ENCODE measurements at regions not wholly inside any gene's neighbourhood (a gene's known extent, or its start where the extent isn't known, plus 50 kb on each side); places are given as distances from the start of the nearest gene placed in this dataset.

- H3K27ac Mint-ChIP-seq, result no peak overlapping the region
- DNase-seq, result no peak
- no peak overlapping the region for H3K4me3 Mint-ChIP-seq
- no peaks in the 10 kb centered on the region for H3K36me3 Mint-ChIP-seq
- no peaks in the 10 kb centered on the region for H3K4me1 Mint-ChIP-seq
- no peak for ATAC-seq (ENCODE audit: low read depth in 2 of 2)
- no peaks in the 10 kb centered on the region for H3K27me3 Mint-ChIP-seq
- H3K9me3 Mint-ChIP-seq, result peaks cover 0 to 8% (median 0%) of the 10 kb centered on the region in 7 donors
Observed at GRCh38 chr13:104376588-104376987, 1310.4 kb upstream of the SLC10A2 start.

- Mint-ChIP-seq H3K4me3 (no peak overlapping the region), H3K4me1 (no peaks in the 10 kb centered on the region), H3K27ac (no peak overlapping the region), H3K27me3 (no peaks in the 10 kb centered on the region), H3K9me3 (peaks cover 0 to 8% (median 0%) of the 10 kb centered on the region in 7 donors), H3K36me3 (no peaks in the 10 kb centered on the region)
- DNase-seq (no peak), ATAC-seq (ENCODE audit: low read depth in 2 of 2) (no peak)
Observed at GRCh38 chr13:104375614-104376013, 1309.4 kb upstream of the SLC10A2 start.

GRCh38 chr13:104372095-104372655, 1306.0 kb upstream of the SLC10A2 start:
- Mint-ChIP-seq H3K9me3 (peaks cover 0 to 5% (median 0%) of the 10 kb centered on the region in 7 donors), H3K27ac (no peak overlapping the region), H3K4me3 (no peak overlapping the region), H3K4me1 (no peaks in the 10 kb centered on the region), H3K27me3 (no peaks in the 10 kb centered on the region), H3K36me3 (no peaks in the 10 kb centered on the region)
- no peak for DNase-seq
- ATAC-seq (ENCODE audit: low read depth in 2 of 2), result no peak

GRCh38 chr13:104365430-104365829, 1299.2 kb upstream of the SLC10A2 start:
- ATAC-seq (ENCODE audit: low read depth in 2 of 2), result no peak
- no peaks in the 10 kb centered on the region for H3K4me1 Mint-ChIP-seq
- no peaks in the 10 kb centered on the region for H3K36me3 Mint-ChIP-seq
- DNase-seq, result no peak
- no peaks in the 10 kb centered on the region for H3K27me3 Mint-ChIP-seq
- peaks cover 0 to 6% (median 0%) of the 10 kb centered on the region in 7 donors for H3K9me3 Mint-ChIP-seq
- H3K4me3 Mint-ChIP-seq, result no peak overlapping the region
- H3K27ac Mint-ChIP-seq, result no peak overlapping the region

- ATAC-seq (ENCODE audit: low read depth in 2 of 2), result no peak
- Mint-ChIP-seq H3K4me1 (no peaks in the 10 kb centered on the region), H3K27me3 (no peaks in the 10 kb centered on the region), H3K4me3 (no peak overlapping the region), H3K9me3 (peaks cover 0 to 5% (median 0%) of the 10 kb centered on the region in 7 donors), H3K27ac (no peak overlapping the region), H3K36me3 (no peaks in the 10 kb centered on the region)
- no peak for DNase-seq
Observed at GRCh38 chr13:104357672-104358354, 1291.6 kb upstream of the SLC10A2 start.

GRCh38 chr13:104357174-104357573, 1291.0 kb upstream of the SLC10A2 start:
- H3K4me1 Mint-ChIP-seq, result no peaks in the 10 kb centered on the region
- DNase-seq (no peak), ATAC-seq (ENCODE audit: low read depth in 2 of 2) (no peak)
- no peaks in the 10 kb centered on the region for H3K36me3 Mint-ChIP-seq
- H3K4me3 Mint-ChIP-seq, result no peak overlapping the region
- H3K9me3 Mint-ChIP-seq, result peaks cover 0 to 11% (median 1%) of the 10 kb centered on the region in 7 donors
- no peak overlapping the region for H3K27ac Mint-ChIP-seq
- H3K27me3 Mint-ChIP-seq, result no peaks in the 10 kb centered on the region

GRCh38 chr13:104355041-104355670, 1288.9 kb upstream of the SLC10A2 start:
- Mint-ChIP-seq H3K4me3 (no peak overlapping the region), H3K27me3 (no peaks in the 10 kb centered on the region), H3K4me1 (no peaks in the 10 kb centered on the region), H3K36me3 (no peaks in the 10 kb centered on the region), H3K9me3 (peaks cover 0 to 15% (median 3%) of the 10 kb centered on the region in 7 donors), H3K27ac (no peak overlapping the region)
- DNase-seq, result no peak
- no peak for ATAC-seq (ENCODE audit: low read depth in 2 of 2)

- H3K9me3 Mint-ChIP-seq, result peaks cover 3 to 19% (median 6%) of the 10 kb centered on the region in 7 donors
- H3K4me3 Mint-ChIP-seq, result no peak overlapping the region
- no peaks in the 10 kb centered on the region for H3K36me3 Mint-ChIP-seq
- DNase-seq (no peak), ATAC-seq (ENCODE audit: low read depth in 2 of 2) (no peak)
- no peak overlapping the region for H3K27ac Mint-ChIP-seq
- H3K4me1 Mint-ChIP-seq, result no peaks in the 10 kb centered on the region
- no peaks in the 10 kb centered on the region for H3K27me3 Mint-ChIP-seq
Observed at GRCh38 chr13:104327211-104327610, 1261.0 kb upstream of the SLC10A2 start.

GRCh38 chr13:104326523-104326922, 1260.3 kb upstream of the SLC10A2 start:
- ATAC-seq (ENCODE audit: low read depth in 2 of 2) (no peak), DNase-seq (no peak)
- Mint-ChIP-seq H3K4me3 (peak overlapping the region in 1 of 8 donors; percentile 56), H3K27ac (no peak overlapping the region), H3K4me1 (no peaks in the 10 kb centered on the region), H3K36me3 (no peaks in the 10 kb centered on the region), H3K27me3 (no peaks in the 10 kb centered on the region), H3K9me3 (peaks cover 2 to 13% (median 6%) of the 10 kb centered on the region in 7 donors)

GRCh38 chr13:104321756-104322155, 1255.5 kb upstream of the SLC10A2 start:
- Mint-ChIP-seq H3K4me1 (no peaks in the 10 kb centered on the region), H3K36me3 (no peaks in the 10 kb centered on the region), H3K27me3 (no peaks in the 10 kb centered on the region), H3K27ac (no peak overlapping the region), H3K4me3 (no peak overlapping the region), H3K9me3 (peaks cover 0 to 4% (median 0%) of the 10 kb centered on the region in 7 donors)
- ATAC-seq (ENCODE audit: low read depth in 2 of 2) (no peak), DNase-seq (no peak)

- Mint-ChIP-seq H3K9me3 (peaks cover 0 to 4% (median 0%) of the 10 kb centered on the region in 7 donors), H3K36me3 (no peaks in the 10 kb centered on the region), H3K27ac (no peak overlapping the region), H3K4me1 (no peaks in the 10 kb centered on the region), H3K4me3 (no peak overlapping the region), H3K27me3 (no peaks in the 10 kb centered on the region)
- no peak for ATAC-seq (ENCODE audit: low read depth in 2 of 2)
- no peak for DNase-seq
Observed at GRCh38 chr13:104320446-104320845, 1254.2 kb upstream of the SLC10A2 start.

- Mint-ChIP-seq H3K9me3 (peaks cover 0 to 4% (median 2%) of the 10 kb centered on the region in 7 donors), H3K27me3 (no peaks in the 10 kb centered on the region), H3K36me3 (no peaks in the 10 kb centered on the region), H3K4me3 (no peak overlapping the region), H3K27ac (no peak overlapping the region), H3K4me1 (no peaks in the 10 kb centered on the region)
- DNase-seq, result no peak
- no peak for ATAC-seq (ENCODE audit: low read depth in 2 of 2)
Observed at GRCh38 chr13:104318121-104318520, 1251.9 kb upstream of the SLC10A2 start.

- no peak for DNase-seq
Observed at GRCh38 chr13:104315606-104316005, 1249.4 kb upstream of the SLC10A2 start.

GRCh38 chr13:104314926-104315535, 1248.8 kb upstream of the SLC10A2 start:
- no peak for DNase-seq
- ATAC-seq (ENCODE audit: low read depth in 2 of 2), result no peak
- no peak overlapping the region for H3K4me3 Mint-ChIP-seq
- no peaks in the 10 kb centered on the region for H3K4me1 Mint-ChIP-seq
- peak overlapping the region in 1 of 6 donors; percentile 30 for H3K27ac Mint-ChIP-seq
- no peaks in the 10 kb centered on the region for H3K36me3 Mint-ChIP-seq
- peaks cover 0 to 8% (median 1%) of the 10 kb centered on the region in 7 donors for H3K9me3 Mint-ChIP-seq
- H3K27me3 Mint-ChIP-seq, result no peaks in the 10 kb centered on the region

More at GRCh38 chr13:104315606-104316005, 1249.4 kb upstream of the SLC10A2 start:
- Mint-ChIP-seq H3K36me3 (no peaks in the 10 kb centered on the region), H3K27me3 (no peaks in the 10 kb centered on the region), H3K4me3 (no peak overlapping the region), H3K4me1 (no peaks in the 10 kb centered on the region), H3K27ac (peak overlapping the region in 1 of 6 donors; percentile 30), H3K9me3 (peaks cover 0 to 9% (median 1%) of the 10 kb centered on the region in 7 donors)
- ATAC-seq (ENCODE audit: low read depth in 2 of 2), result no peak

Data from naive B cell (primary cell).